ENCODE measurements at regions not wholly inside any gene's neighbourhood (a gene's known extent, or its start where the extent isn't known, plus 50 kb on each side); places are given as distances from the start of the nearest gene placed in this dataset.

DNA sequence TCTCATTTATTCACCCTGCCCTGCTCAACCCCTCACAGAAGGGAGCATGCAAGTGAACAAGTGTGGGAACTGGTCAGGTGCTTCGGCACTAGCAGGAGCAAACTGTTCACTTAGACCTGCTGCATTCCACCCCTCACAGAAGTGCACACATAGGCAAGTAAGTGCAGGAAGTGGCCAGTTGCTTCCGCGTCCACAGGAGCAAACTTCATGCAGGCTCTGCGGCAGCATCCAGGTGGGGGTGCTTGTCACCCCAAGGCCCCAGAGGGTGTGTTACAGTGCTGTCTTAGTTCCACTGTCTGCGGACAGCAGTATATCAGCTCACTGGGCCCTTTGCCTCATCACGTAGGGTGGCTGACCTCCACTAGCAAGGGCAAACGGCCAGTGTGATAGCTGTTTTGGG lies 167.3 kb upstream of the AVPR1A start:
- no peak for TF ChIP-seq POLR2A (IDR thresholded peaks at IDR 0.05; ENCODE audit: low read depth, low read length)
- no peak for TF ChIP-seq POLR2AphosphoS5 (IDR thresholded peaks at IDR 0.05; ENCODE audit: low read depth, low read length)

Data from GM12891 (cell line).